ENCODE measurements at regions not wholly inside any gene's neighbourhood (a gene's known extent, or its start where the extent isn't known, plus 50 kb on each side); places are given as distances from the start of the nearest gene placed in this dataset.

GRCh38 chr1:208303743-208304712, 59.8 kb upstream of the PLXNA2 start:
- no peaks in the 10 kb centered on the region for H3K9me2 ChIP-seq (ENCODE audit: insufficient read depth)

GRCh38 chr1:208308221-208308620, 64.0 kb upstream of the PLXNA2 start:
- Histone ChIP-seq H3K27ac (no peak overlapping the region), H3K4me2 (no peak overlapping the region), H3K36me3 (ENCODE audit: low read depth) (no peaks in the 10 kb centered on the region), H3K4me1 (replicated peaks; ENCODE audit: insufficient read depth) (no peaks in the 10 kb centered on the region), H3K4me3 (no peak overlapping the region), H3K9me3 (ENCODE audit: insufficient read depth, low read depth) (no peaks in the 10 kb centered on the region), H2AFZ (no peak overlapping the region), H4K20me1 (ENCODE audit: insufficient read depth) (no peaks in the 10 kb centered on the region), H3K9me2 (ENCODE audit: insufficient read depth) (no peaks in the 10 kb centered on the region), H3K79me2 (ENCODE audit: low read depth) (no peaks in the 10 kb centered on the region), H3F3A (ENCODE audit: insufficient read depth, low read depth) (no peaks in the 10 kb centered on the region), H3K27me3 (ENCODE audit: insufficient read depth, low read depth) (peaks cover 68% of the 10 kb centered on the region)
- no TSS peak for BruUV-seq (replicated peaks)
- DNase-seq = no peak
- TF ChIP-seq CTCF (conservative IDR thresholded peaks at IDR 0.05) (no peak), EZH2 (IDR thresholded peaks at IDR 0.05; ENCODE audit: low read depth) (no peak)
- intact Hi-C loops (cut with micrococcal nuclease; ENCODE audit: unreplicated experiment) = no loop called here
- CTCF ChIA-PET = no interaction called here
- POLR2A ChIA-PET (ENCODE audit: unreplicated experiment) = no interaction called here

More at GRCh38 chr1:208303743-208304712, 59.8 kb upstream of the PLXNA2 start:
- TF ChIP-seq CTCF (conservative IDR thresholded peaks at IDR 0.05) (no peak), EZH2 (IDR thresholded peaks at IDR 0.05; ENCODE audit: low read depth) (no peak)
- Histone ChIP-seq H2AFZ (no peak overlapping the region), H3K4me2 (no peak overlapping the region), H3K4me1 (replicated peaks; ENCODE audit: insufficient read depth) (no peaks in the 10 kb centered on the region), H3K27ac (no peak overlapping the region), H3F3A (ENCODE audit: insufficient read depth, low read depth) (no peaks in the 10 kb centered on the region), H3K9me3 (ENCODE audit: insufficient read depth, low read depth) (no peaks in the 10 kb centered on the region), H3K4me3 (no peak overlapping the region), H3K36me3 (ENCODE audit: low read depth) (no peaks in the 10 kb centered on the region), H3K79me2 (ENCODE audit: low read depth) (no peaks in the 10 kb centered on the region), H4K20me1 (ENCODE audit: insufficient read depth) (no peaks in the 10 kb centered on the region), H3K27me3 (ENCODE audit: insufficient read depth, low read depth) (peaks cover 66% of the 10 kb centered on the region)
- ChIA-PET CTCF (no interaction called here), POLR2A (ENCODE audit: unreplicated experiment) (no interaction called here)
- DNase-seq = no peak
- BruUV-seq (replicated peaks) = no TSS peak
- intact Hi-C loops (cut with micrococcal nuclease; ENCODE audit: unreplicated experiment) = no loop called here

- Histone ChIP-seq H3K27ac (no peak overlapping the region), H2AFZ (no peak overlapping the region), H3K4me3 (no peak overlapping the region), H3K79me2 (ENCODE audit: low read depth) (no peaks in the 10 kb centered on the region), H3K4me2 (no peak overlapping the region), H3F3A (ENCODE audit: insufficient read depth, low read depth) (no peaks in the 10 kb centered on the region), H3K4me1 (replicated peaks; ENCODE audit: insufficient read depth) (no peaks in the 10 kb centered on the region), H4K20me1 (ENCODE audit: insufficient read depth) (no peaks in the 10 kb centered on the region), H3K27me3 (ENCODE audit: insufficient read depth, low read depth) (peaks cover 65% of the 10 kb centered on the region), H3K9me2 (ENCODE audit: insufficient read depth) (no peaks in the 10 kb centered on the region), H3K36me3 (ENCODE audit: low read depth) (no peaks in the 10 kb centered on the region), H3K9me3 (ENCODE audit: insufficient read depth, low read depth) (no peaks in the 10 kb centered on the region)
- POLR2A ChIA-PET (ENCODE audit: unreplicated experiment) = no interaction called here
- CTCF ChIA-PET = no interaction called here
- intact Hi-C loops (cut with micrococcal nuclease; ENCODE audit: unreplicated experiment) = no loop called here
- no peak for DNase-seq
- BruUV-seq (replicated peaks) = no TSS peak
- TF ChIP-seq CTCF (conservative IDR thresholded peaks at IDR 0.05) = no peak
- TF ChIP-seq EZH2 (IDR thresholded peaks at IDR 0.05; ENCODE audit: low read depth) = no peak
Measured at GRCh38 chr1:208309771-208310170, 65.6 kb upstream of the PLXNA2 start.

Measured in PC-9 (cell line).